Ovary (tissue), 3 donors: ENCODE measurements at regions not wholly inside any gene's neighbourhood (a gene's known extent, or its start where the extent isn't known, plus 50 kb on each side); places are given as distances from the start of the nearest gene placed in this dataset.

Experiments used
- CTCF ChIP-seq, 3 donors: fragments of 450-650 bp in 2 of 3; fragments of 200-600 bp in 1 of 3; IDR thresholded peaks; one replicate each; pipeline versions ENCODE4 v1.5.1 to v1.8.0; 2016 to 2022; ENCODE audit warnings: antibody characterized with exemption in 3 of 3, mild to moderate bottlenecking in 1 of 3
- EP300 ChIP-seq: sonication (generic); formaldehyde crosslinking; IDR thresholded peaks from one replicate; pipeline ENCODE4 v1.6.1; 2017; ENCODE audit warnings: antibody characterized with exemption
- POLR2A ChIP-seq: fragments of 450-650 bp; IDR thresholded peaks from one replicate; pipeline ENCODE4 v1.6.1; 2017; ENCODE audit warnings: antibody characterized with exemption, mild to moderate bottlenecking, moderate library complexity
- donor health status: DM: no; HTN: no; CAD: no.

GRCh38 chr12:19856389-19856788 is 417.1 kb downstream of the AEBP2 start:
- no peak for TF ChIP-seq CTCF (IDR thresholded peaks at IDR 0.05)
- TF ChIP-seq EP300: no peak
- TF ChIP-seq POLR2A: no peak
